ENCODE measurements at regions not wholly inside any gene's neighbourhood (a gene's known extent, or its start where the extent isn't known, plus 50 kb on each side); places are given as distances from the start of the nearest gene placed in this dataset.

- Histone ChIP-seq H3K14ac (ENCODE audit: insufficient read length) (no peak overlapping the region), H3K23me2 (ENCODE audit: low read depth, low read length) (no peaks in the 10 kb centered on the region), H2AFZ (ENCODE audit: low read length) (0 out of 2 replicates have a peak overlapping the region, but pooled peaks have one; percentile 55), H4K91ac (replicated peaks; ENCODE audit: insufficient read length, low read length) (no peak overlapping the region), H2BK120ac (replicated peaks; ENCODE audit: low read depth, low read length) (no peak overlapping the region), H3K9ac (replicated peaks in 1 of 4; ENCODE audit: extremely low read depth in 1 of 4, low read depth in 3 of 4, low read length in 3 of 4) (no peak overlapping the region), H4K5ac (ENCODE audit: insufficient read length, low read depth, low read length) (no peak overlapping the region), H2BK12ac (ENCODE audit: low read depth, low read length) (no peak overlapping the region), H2BK20ac (ENCODE audit: low read length) (no peak overlapping the region), H4K8ac (ENCODE audit: extremely low read depth, insufficient read depth, low read length) (no peak overlapping the region), H3K79me2 (ENCODE audit: control insufficient read depth in 1 of 2, insufficient read depth in 2 of 2, low read length in 2 of 2) (no peaks in the 10 kb centered on the region), H2BK15ac (ENCODE audit: low read length) (no peak overlapping the region), H3K23ac (ENCODE audit: insufficient read length) (no peak overlapping the region), H3K18ac (ENCODE audit: extremely low read depth, low read length) (no peak overlapping the region), H2AK5ac (ENCODE audit: low read depth, low read length) (no peak overlapping the region), H2BK5ac (ENCODE audit: low read depth, low read length) (no peak overlapping the region), H3K9me3 (ENCODE audit: insufficient read depth in 2 of 2, low read depth in 1 of 2, low read length in 1 of 2) (no peaks in the 10 kb centered on the region), H3K27me3 (replicated peaks in 1 of 4; ENCODE audit: control insufficient read depth in 3 of 4, extremely low read depth in 1 of 4, insufficient read depth in 3 of 4, low read length in 3 of 4) (no peaks in the 10 kb centered on the region), H3K4me3 (ENCODE audit: extremely low read depth in 1 of 4, insufficient read depth in 2 of 4, low read depth in 3 of 4, low read length in 4 of 4) (no peak overlapping the region), H3K4me1 (replicated peaks in 1 of 4; ENCODE audit: control insufficient read depth in 3 of 4, insufficient read depth in 4 of 4, low read length in 3 of 4) (no peaks in the 10 kb centered on the region; a peak in 1 of 7 replicates), H3K4me2 (ENCODE audit: insufficient read depth in 1 of 2, low read depth in 2 of 2, low read length in 2 of 2) (no peak overlapping the region), H4K20me1 (replicated peaks in 1 of 2; ENCODE audit: control insufficient read depth in 1 of 2, insufficient read depth in 2 of 2, low read length in 2 of 2) (no peaks in the 10 kb centered on the region), H3K56ac (replicated peaks; ENCODE audit: insufficient read length, low read depth, low read length) (no peak overlapping the region), H3K79me1 (ENCODE audit: low read depth, low read length) (no peaks in the 10 kb centered on the region), H3K36me3 (ENCODE audit: control insufficient read depth in 2 of 4, insufficient read depth in 4 of 4, low read length in 3 of 4) (no peaks in the 10 kb centered on the region), H3K27ac (ENCODE audit: low read depth, low read length) (no peak overlapping the region), H3K4ac (replicated peaks; ENCODE audit: insufficient read length, low read depth, low read length) (no peak overlapping the region)
- ChIA-PET POLR2A (ENCODE audit: partially characterized antibody) (no interaction called here), CTCF (ENCODE audit: partially characterized antibody) (no interaction called here)
- 58% methylated on average over 3 of the region's 3 CpGs; no CpG with 5 or more reads in 1 of the 2 experiments for WGBS, 2 experiments (ENCODE audit: extremely low coverage in 1 of 2, insufficient coverage in 1 of 2, insufficient read length in 1 of 2, insufficient replicate concordance in 2 of 2, low coverage in 1 of 2, low lambda C conversion rate in 2 of 2, missing lambda C conversion rate in 1 of 2)
- FAIRE-seq (no peak), DNase-seq (ENCODE audit: low read depth in 1 of 2, low spot score in 2 of 2) (no peak)
- no peak for TF ChIP-seq BACH1 (IDR thresholded peaks at IDR 0.05; ENCODE audit: low read length)
- TF ChIP-seq KDM5A (IDR thresholded peaks at IDR 0.05; ENCODE audit: low read length) = no peak
- TF ChIP-seq POLR2AphosphoS5 (IDR thresholded peaks at IDR 0.05; ENCODE audit: low read depth, low read length) = no peak
- no peak for TF ChIP-seq CTCF (IDR thresholded peaks at IDR 0.05; ENCODE audit: control extremely low read depth in 1 of 3, insufficient read depth in 1 of 3, low read depth in 1 of 3, low read length in 3 of 3)
- no peak for TF ChIP-seq CREB1 (IDR thresholded peaks at IDR 0.05)
- no peak for TF ChIP-seq MAFK (IDR thresholded peaks at IDR 0.05; ENCODE audit: low read depth, low read length)
- no peak for TF ChIP-seq HDAC6 (IDR thresholded peaks at IDR 0.05; ENCODE audit: low read depth, low read length)
- TF ChIP-seq TAF7 (optimal IDR thresholded peaks at IDR 0.05; ENCODE audit: borderline replicate concordance, low read depth, low read length) = no peak
- TF ChIP-seq FOSL1 (IDR thresholded peaks at IDR 0.05; ENCODE audit: insufficient read depth, low read depth, low read length) = no peak
- no peak for TF ChIP-seq ZNF274 (IDR thresholded peaks at IDR 0.05; ENCODE audit: borderline replicate concordance, extremely low read depth, low read length)
- TF ChIP-seq HDAC2 (IDR thresholded peaks at IDR 0.05; ENCODE audit: borderline replicate concordance in 1 of 2, low read depth in 2 of 2, low read length in 2 of 2) = no peak
- no peak for TF ChIP-seq RXRA (IDR thresholded peaks at IDR 0.05; ENCODE audit: insufficient read depth, low read depth, low read length)
- no peak for TF ChIP-seq SIRT6 (IDR thresholded peaks at IDR 0.05; ENCODE audit: low read length)
Measured at GRCh38 chr5:156153602-156154001, 173.4 kb upstream of the SGCD start.

Data from H1 (cell line).